ENCODE measurements at regions not wholly inside any gene's neighbourhood (a gene's known extent, or its start where the extent isn't known, plus 50 kb on each side); places are given as distances from the start of the nearest gene placed in this dataset.

- Histone ChIP-seq H3K27me3 (ENCODE audit: low read depth) (no peaks in the 10 kb centered on the region; the same call in 1 of the 2 replicates), H3K36me3 (replicated peaks) (no peaks in the 10 kb centered on the region), H3K4me1 (peaks cover 5% of the 10 kb centered on the region; the same call in 1 of the 2 replicates), H3K4me3 (no peak overlapping the region), H3K9me3 (no peaks in the 10 kb centered on the region)
- no peak for DNase-seq (ENCODE audit: low spot score in 2 of 2)
- in situ Hi-C loops (cut with MboI; ENCODE audit: low sequenced_read_pairs) = loop anchor here (25.0 kb wide), 1 partner anchor 455 kb away; no protein-coding TSS in a partner anchor
Observed at GRCh38 chr13:73832128-73832588, 302.0 kb downstream of the KLF12 start.

DNA sequence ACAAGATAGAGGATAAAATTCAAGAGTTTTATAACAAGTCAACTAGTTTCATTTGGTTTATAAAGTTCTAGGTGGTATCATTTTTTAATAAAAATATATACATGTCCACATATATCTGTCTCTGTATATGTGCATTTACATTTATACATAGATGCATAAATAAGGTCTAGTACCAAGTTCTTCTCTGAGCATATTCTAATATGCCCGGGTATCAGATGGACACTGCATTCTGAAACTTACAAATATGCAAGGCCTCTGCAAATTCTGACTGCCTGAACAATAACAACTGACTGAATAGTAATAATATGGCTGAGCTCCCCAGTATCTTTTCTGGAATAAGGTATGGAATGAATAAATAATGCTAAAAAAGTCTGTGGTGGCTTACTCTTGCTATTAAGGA lies 304.8 kb downstream of the KLF12 start:
- no peak overlapping the region for H3K4me3 ChIP-seq
- no peaks in the 10 kb centered on the region for H3K9me3 ChIP-seq
- no peaks in the 10 kb centered on the region for H3K36me3 ChIP-seq (replicated peaks)
- no peaks in the 10 kb centered on the region for H3K27me3 ChIP-seq (ENCODE audit: low read depth)
- peaks cover 5% of the 10 kb centered on the region; the same call in 1 of the 2 replicates for H3K4me1 ChIP-seq
- no peak for DNase-seq (ENCODE audit: low spot score in 2 of 2)
- in situ Hi-C loops (cut with MboI; ENCODE audit: low sequenced_read_pairs) = loop anchor here (25.0 kb wide), 1 partner anchor 458 kb away; no protein-coding TSS in a partner anchor

GRCh38 chr13:73828811-73829210 lies 305.4 kb downstream of the KLF12 start:
- H3K9me3 ChIP-seq = no peaks in the 10 kb centered on the region
- H3K4me1 ChIP-seq = peaks cover 5% of the 10 kb centered on the region; the same call in 1 of the 2 replicates
- no peaks in the 10 kb centered on the region for H3K27me3 ChIP-seq (ENCODE audit: low read depth)
- no peak overlapping the region for H3K4me3 ChIP-seq
- in situ Hi-C loops (cut with MboI; ENCODE audit: low sequenced_read_pairs) = loop anchor here (25.0 kb wide), 1 partner anchor 458 kb away; no protein-coding TSS in a partner anchor
- DNase-seq (ENCODE audit: low spot score in 2 of 2) = no peak
- no peaks in the 10 kb centered on the region for H3K36me3 ChIP-seq (replicated peaks)

- no peaks in the 10 kb centered on the region for H3K27me3 ChIP-seq (ENCODE audit: low read depth)
- no peak overlapping the region for H3K4me3 ChIP-seq
- no peaks in the 10 kb centered on the region for H3K36me3 ChIP-seq (replicated peaks)
- no peak for DNase-seq (ENCODE audit: low spot score in 2 of 2)
- in situ Hi-C loops (cut with MboI; ENCODE audit: low sequenced_read_pairs) = loop anchor here (25.0 kb wide), 1 partner anchor 460 kb away; no protein-coding TSS in a partner anchor
- peaks cover 1% of the 10 kb centered on the region; the same call in 1 of the 2 replicates for H3K4me1 ChIP-seq
- H3K9me3 ChIP-seq = no peaks in the 10 kb centered on the region
Observed at GRCh38 chr13:73827434-73827833, 306.8 kb downstream of the KLF12 start.

DNA sequence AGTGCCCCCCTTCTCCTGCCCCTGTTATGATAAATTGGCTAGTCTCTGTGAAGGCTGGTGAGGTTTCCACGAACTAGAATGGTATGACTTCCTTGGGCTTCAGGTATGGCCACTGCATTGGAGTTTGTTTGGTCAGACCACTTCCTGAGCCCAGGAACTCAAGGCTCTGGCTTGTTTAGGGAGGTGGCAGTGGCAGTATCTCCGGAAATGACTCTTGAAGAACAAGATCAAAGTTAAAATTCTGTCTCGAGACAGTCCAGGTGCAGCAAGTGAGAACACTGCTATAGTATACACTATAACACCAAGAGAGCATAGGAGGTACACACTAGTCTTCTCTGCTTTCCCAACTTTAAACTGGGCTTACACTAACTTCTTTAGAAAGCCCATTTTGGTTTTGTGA lies 309.1 kb downstream of the KLF12 start:
- H3K4me3 ChIP-seq = no peak overlapping the region
- in situ Hi-C loops (cut with MboI; ENCODE audit: low sequenced_read_pairs) = loop anchor here (25.0 kb wide), 1 partner anchor 462 kb away; no protein-coding TSS in a partner anchor
- no peaks in the 10 kb centered on the region for H3K9me3 ChIP-seq
- H3K27me3 ChIP-seq (ENCODE audit: low read depth) = no peaks in the 10 kb centered on the region
- DNase-seq (ENCODE audit: low spot score in 2 of 2) = no peak
- H3K4me1 ChIP-seq = no peaks in the 10 kb centered on the region
- H3K36me3 ChIP-seq (replicated peaks) = no peaks in the 10 kb centered on the region

DNA sequence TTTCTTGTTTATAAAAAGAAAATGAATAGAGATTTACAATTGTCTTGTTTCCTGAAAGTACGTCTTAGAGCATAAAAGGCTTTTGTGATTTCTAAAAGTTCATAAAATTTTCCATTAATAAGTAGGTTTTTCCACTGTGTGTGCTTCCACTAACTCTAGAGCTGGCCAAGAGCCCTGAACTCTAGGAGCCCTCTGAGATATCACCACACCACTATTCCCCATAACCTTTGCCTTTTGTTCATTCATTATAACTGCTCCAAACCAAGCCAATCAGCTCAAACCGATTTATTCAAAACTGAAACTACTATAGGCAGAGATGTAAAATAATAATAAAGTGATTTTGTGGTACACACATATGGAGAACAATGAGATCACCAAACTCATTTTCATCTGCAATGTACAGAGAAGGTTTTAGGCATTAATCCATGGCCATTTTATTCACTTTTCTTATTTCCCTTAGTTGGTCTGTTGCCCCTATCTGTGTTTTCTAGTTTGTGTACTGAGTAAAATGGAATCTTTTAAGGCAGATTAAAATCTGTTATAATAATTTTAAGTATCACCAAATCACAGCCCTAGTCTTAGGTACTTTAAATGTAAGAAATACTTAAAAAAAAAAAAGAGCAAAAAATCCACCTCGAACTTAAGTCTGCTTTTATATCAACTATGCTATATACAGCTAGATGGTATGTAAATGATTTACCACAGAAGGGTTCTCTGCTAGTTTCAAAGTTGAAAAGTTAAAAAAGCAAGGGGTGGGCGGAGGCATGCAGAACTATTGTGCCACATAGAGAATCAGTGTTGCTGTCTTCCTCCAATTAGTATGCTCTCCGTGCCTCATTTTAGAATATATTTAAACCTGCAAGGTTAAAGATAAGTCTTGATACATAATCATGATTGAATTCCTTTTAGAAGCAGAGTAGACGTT lies 311.3 kb downstream of the KLF12 start:
- Histone ChIP-seq H3K4me3 (no peak overlapping the region), H3K4me1 (no peaks in the 10 kb centered on the region), H3K9me3 (no peaks in the 10 kb centered on the region), H3K27me3 (ENCODE audit: low read depth) (no peaks in the 10 kb centered on the region), H3K36me3 (replicated peaks) (no peaks in the 10 kb centered on the region)
- in situ Hi-C loops (cut with MboI; ENCODE audit: low sequenced_read_pairs) = no loop called here
- DNase-seq (ENCODE audit: low spot score in 2 of 2) = no peak

DNA sequence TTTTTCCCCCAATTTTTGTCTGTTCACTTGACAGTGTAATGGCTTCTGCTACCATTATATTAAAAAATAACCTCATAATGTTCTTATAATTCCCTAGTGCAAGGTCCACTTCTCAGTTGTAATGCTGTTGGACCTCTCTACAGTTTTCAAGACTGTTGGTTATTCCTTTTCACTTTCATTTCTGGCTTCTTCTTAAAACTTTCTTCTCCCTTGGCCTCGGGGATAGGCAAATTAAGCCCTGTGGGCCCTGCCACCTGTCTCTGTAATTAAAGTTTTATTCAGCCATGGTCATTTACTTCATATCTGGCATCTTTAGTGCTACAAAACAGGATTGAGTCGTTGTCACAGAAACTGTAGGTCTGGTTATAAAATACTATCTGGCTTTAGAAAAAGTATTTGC lies 313.5 kb downstream of the KLF12 start:
- H3K4me3 ChIP-seq = no peak overlapping the region
- H3K27me3 ChIP-seq (ENCODE audit: low read depth) = no peaks in the 10 kb centered on the region
- H3K4me1 ChIP-seq = no peaks in the 10 kb centered on the region
- no peak for DNase-seq (ENCODE audit: low spot score in 2 of 2)
- in situ Hi-C loops (cut with MboI; ENCODE audit: low sequenced_read_pairs) = no loop called here
- no peaks in the 10 kb centered on the region for H3K9me3 ChIP-seq
- no peaks in the 10 kb centered on the region for H3K36me3 ChIP-seq (replicated peaks)

- in situ Hi-C loops (cut with MboI; ENCODE audit: low sequenced_read_pairs) = no loop called here
- H3K4me1 ChIP-seq = no peaks in the 10 kb centered on the region
Observed at GRCh38 chr13:73820285-73820684, 313.9 kb downstream of the KLF12 start.

DNA sequence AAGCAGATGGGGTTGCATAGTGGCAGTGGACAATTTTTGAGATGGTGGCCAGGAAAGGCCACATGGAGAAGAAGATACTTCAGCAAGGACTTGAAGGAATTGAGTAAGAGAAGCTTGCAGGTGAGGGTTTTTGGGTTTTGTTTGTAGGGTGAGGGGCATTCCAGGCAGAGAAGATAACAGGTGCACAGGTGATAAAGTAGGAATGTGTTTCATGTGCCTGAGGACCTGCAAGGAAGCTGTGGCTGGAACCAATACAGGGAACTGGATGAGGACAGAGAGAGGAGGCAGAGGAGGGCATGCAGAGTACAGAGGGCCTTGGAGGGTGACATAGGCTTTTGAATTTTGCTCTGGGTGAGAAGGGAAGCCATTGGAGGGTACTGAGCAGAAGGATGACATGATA lies 314.5 kb downstream of the KLF12 start:
- H3K4me3 ChIP-seq = no peak overlapping the region
- in situ Hi-C loops (cut with MboI; ENCODE audit: low sequenced_read_pairs) = no loop called here
- DNase-seq (ENCODE audit: low spot score in 2 of 2) = no peak

More at GRCh38 chr13:73820285-73820684, 313.9 kb downstream of the KLF12 start:
- Histone ChIP-seq H3K27me3 (ENCODE audit: low read depth) (no peaks in the 10 kb centered on the region), H3K4me3 (no peak overlapping the region), H3K9me3 (no peaks in the 10 kb centered on the region), H3K36me3 (replicated peaks) (no peaks in the 10 kb centered on the region)
- DNase-seq (ENCODE audit: low spot score in 2 of 2) = no peak

DNA sequence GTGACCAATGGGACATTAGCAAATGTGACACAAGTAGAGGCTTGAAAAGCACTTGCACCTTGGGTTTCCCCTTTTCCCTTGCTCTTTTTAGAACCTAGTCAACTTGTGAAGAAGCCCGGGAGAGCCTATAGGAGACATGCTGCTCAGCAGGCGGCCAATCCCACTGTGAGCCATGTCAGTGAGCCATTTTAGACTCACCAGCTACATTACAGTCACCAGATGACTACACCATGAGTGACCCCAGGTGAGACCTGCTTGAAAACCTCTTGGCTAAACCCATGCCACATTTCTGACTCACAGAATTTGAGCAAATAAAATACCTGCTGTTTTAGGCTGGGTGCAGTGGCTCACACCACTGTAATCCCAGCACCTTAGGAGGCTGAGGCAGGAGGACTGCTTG lies 317.5 kb downstream of the KLF12 start:
- no peaks in the 10 kb centered on the region for H3K27me3 ChIP-seq (ENCODE audit: low read depth)
- no peaks in the 10 kb centered on the region for H3K36me3 ChIP-seq (replicated peaks)
- no peak for DNase-seq (ENCODE audit: low spot score in 2 of 2)
- no peaks in the 10 kb centered on the region for H3K9me3 ChIP-seq
- H3K4me1 ChIP-seq = no peaks in the 10 kb centered on the region
- in situ Hi-C loops (cut with MboI; ENCODE audit: low sequenced_read_pairs) = no loop called here
- H3K4me3 ChIP-seq = no peak overlapping the region

More for the DNA sequence above, 314.5 kb downstream of the KLF12 start:
- Histone ChIP-seq H3K27me3 (ENCODE audit: low read depth) (no peaks in the 10 kb centered on the region), H3K9me3 (no peaks in the 10 kb centered on the region), H3K36me3 (replicated peaks) (no peaks in the 10 kb centered on the region), H3K4me1 (no peaks in the 10 kb centered on the region)

DNA sequence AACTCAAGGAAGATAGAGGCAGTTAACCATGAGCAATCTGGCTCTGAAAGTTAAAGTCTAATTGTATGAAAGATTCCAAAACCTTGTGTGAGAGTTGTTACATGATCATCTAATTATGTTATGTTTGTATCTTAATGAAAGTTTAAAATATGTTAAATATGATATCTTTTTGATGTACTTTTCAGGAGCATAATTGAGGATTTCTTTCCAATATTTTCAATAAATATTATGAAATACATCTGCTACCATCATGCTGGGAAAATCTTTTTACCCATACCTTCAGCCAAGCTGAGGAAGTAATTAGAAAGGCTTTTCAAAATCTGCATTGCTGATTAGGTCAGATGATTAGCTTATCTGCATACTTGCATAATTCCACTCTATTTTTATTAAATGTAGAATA lies 318.4 kb downstream of the KLF12 start:
- in situ Hi-C loops (cut with MboI; ENCODE audit: low sequenced_read_pairs) = no loop called here
- H3K4me1 ChIP-seq = no peaks in the 10 kb centered on the region
- no peak for DNase-seq (ENCODE audit: low spot score in 2 of 2)
- no peaks in the 10 kb centered on the region for H3K9me3 ChIP-seq
- H3K27me3 ChIP-seq (ENCODE audit: low read depth) = no peaks in the 10 kb centered on the region
- H3K4me3 ChIP-seq = no peak overlapping the region
- H3K36me3 ChIP-seq (replicated peaks) = no peaks in the 10 kb centered on the region

GRCh38 chr13:73810647-73811046 lies 323.6 kb downstream of the KLF12 start:
- H3K36me3 ChIP-seq (replicated peaks) = no peaks in the 10 kb centered on the region
- DNase-seq (ENCODE audit: low spot score in 2 of 2) = no peak
- in situ Hi-C loops (cut with MboI; ENCODE audit: low sequenced_read_pairs) = no loop called here
- H3K4me1 ChIP-seq = no peaks in the 10 kb centered on the region
- no peaks in the 10 kb centered on the region for H3K9me3 ChIP-seq
- H3K4me3 ChIP-seq = no peak overlapping the region
- H3K27me3 ChIP-seq (ENCODE audit: low read depth) = no peaks in the 10 kb centered on the region

DNA sequence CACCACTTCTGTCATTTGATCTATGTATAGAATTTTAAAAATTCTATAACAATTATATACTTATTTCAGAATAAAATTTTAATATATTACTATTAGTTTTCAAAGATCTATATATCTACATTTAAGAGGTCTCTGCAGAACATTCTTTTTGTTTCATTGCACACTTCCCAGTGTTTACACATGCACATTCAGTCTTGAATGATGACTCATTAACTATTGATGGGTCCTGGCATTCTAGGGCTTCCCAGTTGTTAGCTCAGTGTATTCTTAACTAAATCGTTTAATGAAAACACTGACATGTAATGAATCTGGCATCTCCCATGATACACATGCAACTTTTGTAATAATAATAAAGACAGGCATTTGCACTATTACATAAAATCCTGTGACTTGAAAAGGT lies 324.6 kb downstream of the KLF12 start:
- no peaks in the 10 kb centered on the region for H3K36me3 ChIP-seq (replicated peaks)
- no peak overlapping the region for H3K4me3 ChIP-seq
- in situ Hi-C loops (cut with MboI; ENCODE audit: low sequenced_read_pairs) = no loop called here
- DNase-seq (ENCODE audit: low spot score in 2 of 2) = no peak
- H3K9me3 ChIP-seq = no peaks in the 10 kb centered on the region
- H3K27me3 ChIP-seq (ENCODE audit: low read depth) = no peaks in the 10 kb centered on the region
- H3K4me1 ChIP-seq = no peaks in the 10 kb centered on the region

GRCh38 chr13:73808318-73808717 lies 325.9 kb downstream of the KLF12 start:
- H3K4me3 ChIP-seq = no peak overlapping the region
- no peaks in the 10 kb centered on the region for H3K27me3 ChIP-seq (ENCODE audit: low read depth)
- H3K4me1 ChIP-seq = no peaks in the 10 kb centered on the region
- no peaks in the 10 kb centered on the region for H3K36me3 ChIP-seq (replicated peaks)
- in situ Hi-C loops (cut with MboI; ENCODE audit: low sequenced_read_pairs) = no loop called here
- H3K9me3 ChIP-seq = no peaks in the 10 kb centered on the region
- DNase-seq (ENCODE audit: low spot score in 2 of 2) = no peak
